ENCODE measurements at regions not wholly inside any gene's neighbourhood (a gene's known extent, or its start where the extent isn't known, plus 50 kb on each side); places are given as distances from the start of the nearest gene placed in this dataset.

GRCh38 chr9:90012949-90013348 lies 408.1 kb downstream of the GADD45G start:
- Histone ChIP-seq H3K36me3 (ENCODE audit: control insufficient read depth in 2 of 2, insufficient read depth in 1 of 2, low read length in 2 of 2) (no peaks in the 10 kb centered on the region), H3K27ac (ENCODE audit: extremely low read depth, low read depth, low read length) (no peak overlapping the region), H3K9me3 (ENCODE audit: control insufficient read depth, insufficient read depth, low read depth, low read length) (no peaks in the 10 kb centered on the region), H3K4me1 (ENCODE audit: control insufficient read depth, insufficient read depth, low read length) (no peaks in the 10 kb centered on the region), H3K4me3 (ENCODE audit: low read depth, low read length) (no peak overlapping the region)
- TF ChIP-seq GLIS2 (tag by site-specific recombination; IDR thresholded peaks at IDR 0.05) (no peak), ZFP41 (tag by site-specific recombination; IDR thresholded peaks at IDR 0.05; ENCODE audit: borderline replicate concordance) (no peak), ZNF426 (tag by site-specific recombination; IDR thresholded peaks at IDR 0.05) (no peak), ZNF354C (tag by site-specific recombination; IDR thresholded peaks at IDR 0.05; ENCODE audit: borderline replicate concordance, low read depth) (no peak), ZNF112 (tag by site-specific recombination; IDR thresholded peaks at IDR 0.05) (no peak), ZBTB49 (tag by site-specific recombination; IDR thresholded peaks at IDR 0.05; ENCODE audit: low read depth) (no peak), ZBTB21 (tag by site-specific recombination; IDR thresholded peaks at IDR 0.05) (no peak), ZNF292 (tag by site-specific recombination; IDR thresholded peaks at IDR 0.05; ENCODE audit: borderline replicate concordance, low read depth) (no peak), IKZF3 (tag by site-specific recombination; IDR thresholded peaks at IDR 0.05) (no peak), ZNF10 (tag by site-specific recombination; IDR thresholded peaks at IDR 0.05) (no peak), ZNF133 (tag by site-specific recombination; IDR thresholded peaks at IDR 0.05) (no peak), ZNF76 (tag by site-specific recombination; IDR thresholded peaks at IDR 0.05; ENCODE audit: borderline replicate concordance, low read depth) (no peak), ZNF664 (tag by site-specific recombination; IDR thresholded peaks at IDR 0.05) (no peak), ZNF768 (tag by site-specific recombination; IDR thresholded peaks at IDR 0.05) (no peak), ZNF23 (tag by site-specific recombination; IDR thresholded peaks at IDR 0.05; ENCODE audit: borderline replicate concordance) (no peak), KLF8 (tag by site-specific recombination; IDR thresholded peaks at IDR 0.05) (no peak), ZNF791 (tag by site-specific recombination; IDR thresholded peaks at IDR 0.05) (no peak)
- TF ChIP-seq, protein P1, sequence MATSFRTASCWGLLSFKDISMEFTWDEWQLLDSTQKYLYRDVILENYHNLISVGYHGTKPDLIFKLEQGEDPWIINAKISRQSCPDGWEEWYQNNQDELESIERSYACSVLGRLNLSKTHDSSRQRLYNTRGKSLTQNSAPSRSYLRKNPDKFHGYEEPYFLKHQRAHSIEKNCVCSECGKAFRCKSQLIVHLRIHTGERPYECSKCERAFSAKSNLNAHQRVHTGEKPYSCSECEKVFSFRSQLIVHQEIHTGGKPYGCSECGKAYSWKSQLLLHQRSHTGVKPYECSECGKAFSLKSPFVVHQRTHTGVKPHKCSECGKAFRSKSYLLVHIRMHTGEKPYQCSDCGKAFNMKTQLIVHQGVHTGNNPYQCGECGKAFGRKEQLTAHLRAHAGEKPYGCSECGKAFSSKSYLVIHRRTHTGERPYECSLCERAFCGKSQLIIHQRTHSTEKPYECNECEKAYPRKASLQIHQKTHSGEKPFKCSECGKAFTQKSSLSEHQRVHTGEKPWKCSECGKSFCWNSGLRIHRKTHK (tag by site-specific recombination; IDR thresholded peaks at IDR 0.05), result no peak
- ChIA-PET POLR2A (interaction anchor here (0.7 kb wide), 1 partner anchor 12 kb away, joined by 6 read pairs; no protein-coding TSS in a partner anchor), CTCF (interaction anchor here (1.3 kb wide), 1 partner anchor 94 kb away, joined by 4 read pairs; no protein-coding TSS in a partner anchor)

DNA sequence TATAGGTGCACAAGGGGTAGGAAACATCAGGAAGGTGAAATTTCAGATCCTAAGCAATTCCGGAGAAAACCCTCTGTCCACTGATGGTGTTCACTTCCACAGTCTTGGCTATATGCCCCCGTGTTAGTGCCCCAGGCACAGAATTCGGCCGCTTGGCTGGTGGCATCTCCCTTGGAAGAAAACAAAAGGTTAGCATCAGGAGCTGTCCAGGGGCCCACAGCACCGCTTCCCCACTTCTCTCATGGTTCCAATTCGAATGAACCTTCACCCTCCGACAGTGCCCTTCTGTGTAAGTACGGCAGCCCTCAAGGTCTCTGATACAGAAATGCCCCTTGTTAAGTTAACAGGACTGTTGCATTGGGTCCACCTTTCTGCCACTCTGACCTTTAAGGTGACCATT lies 409.0 kb downstream of the GADD45G start:
- H3K36me3 ChIP-seq (ENCODE audit: control insufficient read depth in 2 of 2, insufficient read depth in 1 of 2, low read length in 2 of 2), result no peaks in the 10 kb centered on the region
- no peaks in the 10 kb centered on the region for H3K9me3 ChIP-seq (ENCODE audit: control insufficient read depth, insufficient read depth, low read depth, low read length)
- ChIA-PET CTCF (interaction anchor here (1.3 kb wide), 1 partner anchor 95 kb away, joined by 4 read pairs; no protein-coding TSS in a partner anchor), POLR2A (no interaction called here)
- H3K27ac ChIP-seq (ENCODE audit: extremely low read depth, low read depth, low read length), result no peak overlapping the region
- no peak for TF ChIP-seq ZNF169 (tag by site-specific recombination; IDR thresholded peaks at IDR 0.05)
- TF ChIP-seq ZNF324 (tag by site-specific recombination; IDR thresholded peaks at IDR 0.05), result no peak
- TF ChIP-seq ZNF132 (tag by site-specific recombination; IDR thresholded peaks at IDR 0.05; ENCODE audit: borderline replicate concordance), result no peak
- no peak for TF ChIP-seq ZNF658 (tag by site-specific recombination; IDR thresholded peaks at IDR 0.05)
- H3K4me1 ChIP-seq (ENCODE audit: control insufficient read depth, insufficient read depth, low read length), result no peaks in the 10 kb centered on the region
- H3K4me3 ChIP-seq (ENCODE audit: low read depth, low read length), result no peak overlapping the region
